GM12878 (cell line): ENCODE measurements at regions not wholly inside any gene's neighbourhood (a gene's known extent, or its start where the extent isn't known, plus 50 kb on each side); places are given as distances from the start of the nearest gene placed in this dataset.

ENCODE experiments used
- CTCF ChIP-seq, 3 experiments: IDR thresholded peaks in 2 of 3; conservative IDR thresholded peaks in 1 of 3; 2 replicates each; pipeline ENCODE4 v1.5.1; 2011; ENCODE audit warnings: low read depth in 3 of 3, low read length in 3 of 3, mild to moderate bottlenecking in 3 of 3, control low read depth in 2 of 3, moderate library complexity in 2 of 3, inconsistent platforms in 1 of 3, mixed read lengths in 1 of 3; ENCODE audit not compliant: control insufficient read depth in 2 of 3, insufficient read depth in 1 of 3; ENCODE audit errors: extremely low read depth in 1 of 3
- FOXM1 ChIP-seq: IDR thresholded peaks from 2 replicates; pipeline ENCODE4 v1.6.1; 2012; ENCODE audit warnings: low read depth, mild to moderate bottlenecking, inconsistent platforms, low read length, moderate library complexity
- NBN ChIP-seq: fragments of 450-650 bp; IDR thresholded peaks from 2 replicates; pipeline ENCODE4 v1.6.1; 2016
- SP1 ChIP-seq: IDR thresholded peaks from one replicate; pipeline ENCODE4 v1.6.1; 2011; ENCODE audit warnings: low read depth, low read length
- ZNF384 ChIP-seq: IDR thresholded peaks from 2 replicates; pipeline ENCODE4 v1.6.1; 2012; ENCODE audit warnings: low read depth, mild to moderate bottlenecking, low read length, improper control_type of control experiment, borderline replicate concordance

DNA sequence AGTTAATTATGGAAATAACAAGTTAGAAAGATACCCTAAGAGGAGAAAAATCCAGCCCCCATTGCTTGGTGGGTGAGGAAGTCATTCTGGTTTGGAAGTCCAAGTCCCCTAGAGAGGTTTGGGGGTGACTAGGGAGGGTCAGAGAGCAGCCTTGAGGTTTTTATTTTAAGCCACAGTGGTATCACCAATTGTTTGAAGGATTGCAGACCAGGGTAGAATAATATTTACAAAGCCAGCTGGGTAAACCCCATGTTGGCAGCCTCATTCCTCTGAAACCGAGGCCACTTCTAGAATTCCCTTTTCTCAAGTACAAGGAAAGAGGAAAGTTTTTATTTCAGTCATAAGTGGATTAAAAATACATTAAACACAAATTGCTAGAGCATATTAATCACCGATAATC lies 99.7 kb downstream of the TMEM170B start:
- TF ChIP-seq SP1 (no peak), CTCF (IDR thresholded peaks at IDR 0.05 in 2 of 3, conservative IDR thresholded peaks at IDR 0.05 in 1 of 3; ENCODE audit: control insufficient read depth in 2 of 3, extremely low read depth in 1 of 3, insufficient read depth in 1 of 3, low read depth in 3 of 3, low read length in 3 of 3) (no peak), ZNF384 (no peak), FOXM1 (no peak), NBN (no peak)
